GM06990 (cell line): ENCODE measurements at regions not wholly inside any gene's neighbourhood (a gene's known extent, or its start where the extent isn't known, plus 50 kb on each side); places are given as distances from the start of the nearest gene placed in this dataset.

Source experiments
- DNase-seq: peaks from one replicate; pipeline ENCODE4 v3.0.0-alpha.2; 2011; ENCODE audit not compliant: insufficient read length; ENCODE audit errors: extremely low read depth
- H3K27me3 ChIP-seq: replicated peaks from 2 replicates; pipeline ENCODE4 v1.6.0; 2011; ENCODE audit warnings: low read length; ENCODE audit not compliant: control insufficient read depth, insufficient read depth
- H3K36me3 ChIP-seq: 2 replicates; pipeline ENCODE4 v1.5.1; 2011; ENCODE audit warnings: low read length; ENCODE audit not compliant: control insufficient read depth, insufficient read depth
- H3K4me3 ChIP-seq: replicated peaks from 2 replicates; pipeline ENCODE4 v1.5.1; 2011; ENCODE audit warnings: low read depth, mild to moderate bottlenecking, control low read depth, low read length
- CTCF ChIP-seq: IDR thresholded peaks from 2 replicates; pipeline ENCODE4 v1.5.1; 2011; ENCODE audit warnings: low read length, control low read depth, mild to moderate bottlenecking, inconsistent platforms; ENCODE audit not compliant: insufficient read depth, poor library complexity, severe bottlenecking

GRCh38 chr18:56083523-56084287 lies 495.7 kb upstream of the TCF4 start:
- Histone ChIP-seq H3K4me3 (no peak overlapping the region), H3K27me3 (no peaks in the 10 kb centered on the region), H3K36me3 (no peaks in the 10 kb centered on the region)
- no peak for TF ChIP-seq CTCF
- DNase-seq: no peak

- Histone ChIP-seq H3K27me3 (no peaks in the 10 kb centered on the region), H3K36me3 (no peaks in the 10 kb centered on the region), H3K4me3 (no peak overlapping the region)
- no peak for TF ChIP-seq CTCF
- DNase-seq: no peak
These were observed 495.1 kb upstream of the TCF4 start for GRCh38 chr18:56083097-56083521.

GRCh38 chr18:56076723-56077122 lies 488.7 kb upstream of the TCF4 start:
- H3K4me3 ChIP-seq: no peak overlapping the region
- H3K36me3 ChIP-seq: no peaks in the 10 kb centered on the region
- no peak for DNase-seq
- no peaks in the 10 kb centered on the region for H3K27me3 ChIP-seq
- no peak for TF ChIP-seq CTCF

GRCh38 chr18:56068701-56069100 lies 480.7 kb upstream of the TCF4 start:
- TF ChIP-seq CTCF: no peak
- H3K36me3 ChIP-seq: no peaks in the 10 kb centered on the region
- H3K4me3 ChIP-seq: no peak overlapping the region
- no peaks in the 10 kb centered on the region for H3K27me3 ChIP-seq
- no peak for DNase-seq

GRCh38 chr18:56067969-56068671 lies 480.1 kb upstream of the TCF4 start:
- no peak for DNase-seq
- TF ChIP-seq CTCF: no peak
- no peak overlapping the region for H3K4me3 ChIP-seq
- H3K27me3 ChIP-seq: no peaks in the 10 kb centered on the region
- H3K36me3 ChIP-seq: no peaks in the 10 kb centered on the region
